Stimulated activated naive CD8-positive, alpha-beta T cell treated with anti-CD3 and anti-CD28 coated beads, Interleukin-15, Interleukin-2, amounts not matched to agents 100 U/mL and 50 U/mL, for 24 hours (primary cell): ENCODE measurements at regions not wholly inside any gene's neighbourhood (a gene's known extent, or its start where the extent isn't known, plus 50 kb on each side); places are given as distances from the start of the nearest gene placed in this dataset.
"Not testable (repeated sequence)": the region's sequence is repeated elsewhere in the genome, so short reads cannot be mapped to it uniquely, and the experiment has no call there.

Source experiments
- ATAC-seq: fragments of 150-1000 bp; cut with Tn5 transposase; one replicate; pipeline ENCODE4 v1.10.0; 2021
- DNase-seq: peaks from one replicate; pipeline ENCODE4 v3.0.0; 2021

DNA sequence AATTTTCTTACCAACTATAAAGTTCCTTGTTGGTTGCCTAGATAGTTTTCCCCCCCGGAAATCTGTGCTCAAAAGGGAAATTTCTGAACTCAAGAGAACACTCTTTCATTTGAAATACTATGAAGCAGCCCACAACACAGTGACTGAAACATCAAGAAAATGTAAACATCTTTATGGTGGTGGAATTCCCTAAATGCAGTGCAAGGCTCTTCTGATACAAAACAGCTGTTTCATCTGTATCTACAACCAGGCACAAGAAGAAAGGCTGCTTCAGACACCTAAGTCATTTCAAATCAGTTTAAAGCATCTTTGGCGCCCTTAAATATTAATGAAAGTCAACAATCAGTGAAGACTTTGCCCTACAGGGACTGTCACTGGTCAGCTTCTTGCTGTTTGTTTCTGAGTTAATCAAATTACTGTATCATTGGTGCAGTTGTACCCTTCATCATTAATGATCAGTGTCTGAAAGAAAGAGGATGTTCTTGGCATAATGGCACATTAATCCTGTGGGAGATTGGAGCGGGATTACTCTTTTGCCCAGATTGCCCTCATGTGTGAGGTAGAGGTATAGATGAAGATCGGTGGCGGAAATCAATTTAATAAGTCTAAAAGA, 947.0 kb downstream of the NR2F1-AS1 start:
- no peak for DNase-seq
- ATAC-seq = no peak

DNA sequence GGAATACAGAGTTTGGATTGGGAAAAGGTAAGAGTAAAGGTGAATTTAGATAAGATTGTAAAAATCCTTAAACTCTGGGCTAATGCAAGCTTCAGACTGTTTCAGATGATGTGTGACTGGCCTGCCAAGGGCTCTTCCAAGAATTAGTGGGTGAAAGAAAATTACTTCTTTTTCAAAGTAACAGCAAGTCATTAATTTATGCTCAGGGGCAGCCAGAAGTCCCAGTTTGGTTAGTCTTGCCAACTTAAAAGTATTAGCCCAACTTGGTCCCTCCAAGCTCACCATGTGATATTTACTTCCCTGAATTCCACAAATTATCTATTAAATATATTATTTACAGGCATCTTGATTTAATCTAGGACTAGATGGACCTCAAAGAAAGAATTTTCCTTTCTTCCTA, 947.8 kb downstream of the NR2F1-AS1 start:
- no peak for ATAC-seq

DNA sequence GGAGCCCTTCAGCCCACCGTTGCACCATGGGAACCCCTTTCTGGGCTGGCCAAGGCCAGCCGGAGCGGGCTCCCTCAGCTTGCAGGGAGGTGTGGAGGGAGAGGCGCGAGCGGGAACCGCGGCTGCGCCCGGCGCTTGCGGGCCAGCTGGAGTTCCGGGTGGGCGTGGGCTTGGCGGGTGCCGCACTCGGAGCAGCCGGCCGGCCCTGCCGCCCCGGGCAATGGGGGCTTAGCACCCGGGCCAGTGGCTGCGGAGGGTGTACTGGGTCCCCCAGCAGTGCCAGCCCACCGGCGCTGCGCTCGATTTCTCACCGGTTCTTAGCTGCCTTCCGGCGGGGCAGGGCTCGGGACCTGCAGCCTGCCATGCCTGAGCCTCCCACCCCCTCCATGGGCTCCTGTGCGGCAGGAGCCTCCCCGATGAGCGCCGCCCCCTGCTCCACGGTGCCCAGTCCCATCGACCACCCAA, 949.8 kb downstream of the NR2F1-AS1 start:
- not testable (repeated sequence) for DNase-seq, ATAC-seq

More for the DNA sequence above, 947.8 kb downstream of the NR2F1-AS1 start:
- DNase-seq = no peak

DNA sequence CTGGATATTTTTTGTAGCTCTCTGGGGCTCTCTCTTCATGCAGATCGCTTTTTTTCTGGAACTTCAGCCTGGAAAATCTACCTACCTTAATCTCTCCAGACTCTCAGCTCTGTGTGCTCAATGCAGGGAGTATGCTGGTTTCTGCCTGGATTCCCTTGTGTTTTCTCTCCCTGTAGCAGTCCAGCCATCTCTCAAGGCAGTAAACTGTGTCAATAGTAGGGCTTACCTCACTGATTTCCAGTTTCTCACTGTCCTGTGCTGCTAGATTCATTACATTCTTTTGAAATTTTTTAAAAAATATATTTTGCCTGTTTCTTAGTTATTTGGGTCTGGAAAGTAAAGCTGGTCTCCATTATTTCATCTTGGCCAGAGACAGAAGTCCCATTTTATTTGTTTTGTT, 951.4 kb downstream of the NR2F1-AS1 start:
- ATAC-seq = no peak

DNA sequence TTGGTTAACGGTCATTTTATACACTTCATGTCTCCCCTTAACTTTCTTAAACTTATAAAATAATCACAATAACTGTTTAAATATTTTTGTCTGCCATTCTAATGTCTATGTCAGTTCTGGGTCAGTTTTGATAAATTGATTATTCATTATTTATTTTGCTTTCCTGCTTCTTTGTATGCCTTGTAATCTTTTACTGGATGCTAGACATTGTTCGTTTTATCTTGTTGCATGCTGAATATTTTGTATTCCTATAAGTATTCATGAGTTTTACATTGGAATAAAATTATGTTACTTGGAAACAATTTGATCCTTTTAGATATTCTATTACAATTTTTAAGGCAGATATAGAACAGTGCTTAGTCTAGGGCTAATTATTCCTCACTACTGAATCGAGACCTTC, 952.0 kb downstream of the NR2F1-AS1 start:
- no peak for DNase-seq
- no peak for ATAC-seq

More for the DNA sequence above, 951.4 kb downstream of the NR2F1-AS1 start:
- DNase-seq = no peak

DNA sequence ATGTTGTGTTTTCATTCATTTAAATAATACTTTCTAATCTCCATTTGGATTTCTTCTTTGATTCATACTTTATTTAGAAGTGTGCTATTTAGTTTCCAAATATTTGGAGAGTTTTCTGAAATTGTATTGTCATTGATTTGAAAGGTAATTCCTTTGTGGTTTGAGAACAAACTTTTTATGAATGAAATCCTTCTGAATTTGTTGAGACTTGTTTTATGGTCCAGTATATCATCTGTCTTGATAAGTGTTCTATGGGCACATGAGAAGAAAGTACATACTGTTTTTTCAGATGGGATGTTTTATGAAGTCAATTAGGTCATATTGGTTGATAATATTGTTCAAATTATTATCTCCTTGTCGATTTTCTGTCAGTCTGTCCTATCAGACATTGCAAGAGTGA, 953.8 kb downstream of the NR2F1-AS1 start:
- DNase-seq (no peak), ATAC-seq (no peak)

DNA sequence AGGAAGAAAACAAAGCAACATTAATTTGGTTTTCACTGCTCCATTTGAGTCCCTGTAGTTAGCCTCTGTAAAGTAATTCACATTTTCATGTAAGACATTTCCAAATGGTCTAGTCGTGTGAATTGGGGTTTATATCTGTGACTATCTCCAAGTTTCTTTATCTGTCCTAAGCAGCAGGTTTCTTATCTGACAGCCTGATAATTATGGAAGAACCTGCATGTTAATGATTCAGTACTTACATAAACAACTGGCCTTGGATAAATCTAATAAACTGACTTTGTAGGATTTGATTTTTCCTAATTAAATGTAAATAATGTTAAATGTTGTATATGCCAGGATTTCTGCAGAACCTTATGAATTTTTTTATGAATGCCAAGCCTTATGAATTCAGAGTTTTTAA, 964.9 kb downstream of the NR2F1-AS1 start:
- no peak for DNase-seq
- no peak for ATAC-seq

DNA sequence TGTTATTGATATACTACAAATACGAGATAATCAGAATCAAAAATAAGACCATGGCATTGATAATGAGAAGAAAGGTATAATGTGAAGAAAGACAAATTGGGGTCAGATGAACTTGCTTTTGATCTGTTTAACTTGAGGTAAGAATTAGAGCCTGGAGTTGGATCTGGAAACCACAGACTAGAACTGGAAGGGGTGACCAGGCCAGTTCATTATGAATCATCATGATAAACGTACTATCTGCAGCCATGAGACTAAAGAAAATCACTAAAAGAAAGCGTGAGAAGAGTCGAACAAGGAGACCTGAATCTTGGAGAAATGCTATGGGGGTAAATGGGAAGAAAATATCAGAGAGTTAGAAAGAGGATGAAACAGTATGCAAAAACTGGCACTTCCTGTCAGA, 967.5 kb downstream of the NR2F1-AS1 start:
- DNase-seq (no peak), ATAC-seq (no peak)

DNA sequence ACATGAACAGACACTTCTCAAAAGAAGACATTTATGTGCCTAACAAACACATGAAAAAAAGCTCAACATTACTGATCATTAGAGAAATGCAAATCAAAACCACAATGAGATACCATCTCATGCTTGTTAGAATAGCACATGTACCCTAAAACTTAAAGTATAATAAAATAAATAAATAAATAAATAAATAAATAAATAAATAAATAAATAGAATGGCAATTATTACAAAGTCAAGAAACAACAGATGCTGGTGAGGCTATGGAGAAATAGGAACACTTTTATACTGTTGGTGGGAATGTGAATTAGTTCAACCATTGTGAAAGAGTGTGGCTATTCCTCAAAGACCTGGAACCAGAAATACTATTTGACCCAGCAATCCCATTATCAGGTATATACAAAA, 970.6 kb downstream of the NR2F1-AS1 start:
- not testable (repeated sequence) for DNase-seq, ATAC-seq

DNA sequence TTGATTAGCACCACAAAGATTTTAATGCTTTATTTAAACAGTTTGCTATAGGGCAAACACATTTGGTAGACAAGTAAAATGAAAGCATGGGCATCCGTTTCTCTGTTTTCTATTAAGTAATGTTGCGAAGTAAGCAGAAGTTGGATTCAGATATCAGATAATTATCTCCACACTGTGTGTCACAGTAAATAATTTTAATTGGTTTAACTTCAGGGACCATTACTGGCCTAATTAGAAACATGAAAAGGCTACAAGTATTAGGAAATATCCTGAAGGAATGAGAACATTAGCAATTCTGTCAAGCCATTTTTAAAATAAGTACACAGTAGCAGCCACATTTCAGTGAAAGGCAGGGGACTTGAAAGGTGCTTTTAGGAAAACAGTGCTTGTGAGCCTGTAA, 975.4 kb downstream of the NR2F1-AS1 start:
- no peak for ATAC-seq
- DNase-seq = no peak

DNA sequence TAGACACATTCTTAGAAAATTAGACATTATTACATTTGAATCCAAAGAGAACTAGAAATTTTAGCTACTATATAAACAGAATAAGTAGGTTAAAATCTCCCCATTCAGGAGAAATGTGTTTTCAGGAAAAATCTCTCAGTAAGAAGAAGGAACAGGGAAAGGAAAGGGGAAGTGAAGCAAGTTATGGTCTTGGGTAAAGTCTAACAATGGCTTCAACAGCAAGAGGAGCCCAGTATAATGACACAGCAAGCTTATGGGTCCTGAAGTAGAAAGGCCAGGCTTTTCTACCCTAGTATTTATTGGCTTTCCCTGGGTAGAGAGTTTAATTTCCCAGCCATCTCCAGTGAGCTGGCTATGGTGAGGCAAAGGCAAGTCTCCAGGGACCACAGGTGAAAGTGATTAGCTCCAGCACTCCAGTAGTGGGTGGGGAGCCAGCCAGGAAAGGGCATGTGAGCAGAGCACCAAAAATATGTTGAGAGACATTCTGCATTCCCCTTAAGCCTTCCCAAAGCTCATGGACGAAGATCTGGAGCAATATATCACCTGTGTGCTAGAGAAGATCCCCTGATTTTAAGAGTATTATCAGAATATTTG, 981.7 kb downstream of the NR2F1-AS1 start:
- no peak for DNase-seq
- no peak for ATAC-seq

DNA sequence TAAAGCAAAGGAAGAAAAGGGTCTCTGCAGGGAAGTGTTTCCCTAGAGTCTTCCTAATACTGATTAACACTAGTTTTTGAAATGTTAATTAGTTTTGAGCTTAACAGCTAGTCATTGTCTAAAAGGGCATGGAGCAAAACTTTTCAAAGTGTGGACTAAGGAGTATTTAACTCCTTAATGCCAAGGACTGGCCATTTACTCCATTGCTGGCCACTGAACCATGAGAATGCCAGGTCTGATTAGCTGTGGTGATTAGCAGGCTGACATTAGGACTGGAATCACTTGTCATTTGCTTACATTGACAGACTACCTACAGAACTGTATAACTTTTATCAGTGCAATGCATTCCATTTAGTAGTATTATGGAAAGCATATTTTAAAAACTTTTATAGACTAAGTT, 987.0 kb downstream of the NR2F1-AS1 start:
- DNase-seq (no peak), ATAC-seq (no peak)

DNA sequence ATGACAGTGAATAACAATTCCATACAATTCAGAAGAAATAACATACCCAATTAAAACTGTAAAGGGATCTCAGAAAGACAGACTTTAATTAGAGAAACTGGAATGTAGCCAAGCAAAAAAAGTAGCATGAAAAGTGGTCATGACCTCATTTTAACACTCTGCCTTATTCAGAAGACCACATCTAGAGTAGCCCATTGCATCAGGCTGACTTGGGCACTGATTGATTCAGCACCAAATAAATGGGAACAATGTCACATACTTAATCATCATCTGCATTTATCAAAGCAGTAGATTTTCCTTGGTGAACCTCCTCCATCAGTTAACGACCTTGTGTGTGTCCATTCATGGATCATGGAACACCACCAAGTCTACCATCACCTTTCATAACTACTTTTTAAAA, 992.1 kb downstream of the NR2F1-AS1 start:
- ATAC-seq = no peak

DNA sequence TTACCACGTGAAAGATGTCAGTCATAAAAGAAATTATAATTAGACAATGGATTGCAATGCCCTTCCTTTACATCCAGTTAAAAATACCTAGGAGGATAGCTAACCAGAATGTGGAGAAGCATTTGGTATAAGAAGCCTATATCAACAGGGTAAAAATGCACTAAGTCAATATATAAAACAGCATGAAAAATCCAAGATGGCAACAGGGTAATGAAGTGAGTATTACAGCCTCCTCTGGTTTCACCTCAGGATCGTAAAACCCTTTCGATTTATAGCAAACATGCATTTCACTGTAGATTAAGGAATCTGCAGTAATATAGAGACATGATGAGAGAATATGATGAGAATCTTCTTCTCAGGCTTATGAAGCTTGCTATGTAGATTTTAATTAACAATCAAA, 999.3 kb downstream of the NR2F1-AS1 start:
- ATAC-seq = no peak
- DNase-seq = no peak

More for the DNA sequence above, 992.1 kb downstream of the NR2F1-AS1 start:
- no peak for DNase-seq

DNA sequence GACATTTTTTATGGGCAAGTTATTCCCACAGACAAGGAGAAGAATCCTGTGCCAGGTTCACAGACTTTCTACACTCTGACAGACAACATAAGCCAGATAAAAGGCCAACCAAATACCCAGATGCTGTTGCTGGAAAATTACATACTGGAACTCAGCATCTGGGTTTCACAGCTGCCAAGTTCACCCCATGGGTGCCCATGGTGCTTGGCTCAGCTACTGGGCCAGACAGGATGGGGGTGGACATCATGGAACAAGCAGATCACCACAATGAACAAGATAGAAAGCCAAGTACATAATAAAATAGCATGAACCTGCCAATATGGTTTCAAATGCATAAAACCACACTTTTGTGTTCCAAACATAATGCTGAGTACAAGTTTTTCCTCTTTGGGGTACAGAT, 999.8 kb downstream of the NR2F1-AS1 start:
- no peak for ATAC-seq
- DNase-seq = no peak

DNA sequence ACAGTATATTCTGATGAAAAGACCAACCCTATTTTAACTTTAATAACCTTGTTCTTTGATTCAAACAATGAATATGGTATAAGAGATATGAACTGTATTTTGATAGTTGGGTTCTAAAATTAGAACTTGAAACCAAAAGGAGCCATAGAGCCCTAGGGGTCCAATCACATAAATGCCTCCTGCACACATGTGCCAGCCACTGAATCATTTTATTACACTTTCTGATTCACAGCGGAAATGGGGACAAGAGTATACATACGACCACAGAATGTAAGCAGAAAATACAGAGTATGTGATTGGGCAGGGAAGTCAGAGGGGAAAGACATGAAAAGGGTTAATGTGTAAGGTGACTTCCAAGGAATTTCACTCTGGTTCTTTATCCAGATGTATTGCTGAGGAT, 1000.2 kb downstream of the NR2F1-AS1 start:
- DNase-seq = no peak
- no peak for ATAC-seq

DNA sequence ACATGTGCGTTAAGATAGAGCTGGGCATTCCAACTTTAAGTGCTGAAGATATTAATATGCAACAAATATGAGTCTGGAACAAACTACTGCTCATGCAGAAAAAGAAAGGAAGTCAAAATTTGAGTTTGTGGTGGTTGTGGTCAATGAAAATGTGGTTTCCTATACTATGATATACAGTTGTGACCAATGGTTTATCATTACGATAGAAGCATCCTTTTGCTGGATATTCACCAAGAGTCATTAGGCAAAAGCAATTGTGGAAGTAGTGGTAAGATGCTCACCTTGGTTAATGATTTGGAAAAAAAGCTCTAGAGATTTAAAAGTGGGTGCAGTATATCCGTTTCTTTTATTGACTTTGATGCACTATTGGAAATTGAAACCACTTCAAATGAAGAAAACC, 1007.0 kb downstream of the NR2F1-AS1 start:
- no peak for DNase-seq
- ATAC-seq = no peak

DNA sequence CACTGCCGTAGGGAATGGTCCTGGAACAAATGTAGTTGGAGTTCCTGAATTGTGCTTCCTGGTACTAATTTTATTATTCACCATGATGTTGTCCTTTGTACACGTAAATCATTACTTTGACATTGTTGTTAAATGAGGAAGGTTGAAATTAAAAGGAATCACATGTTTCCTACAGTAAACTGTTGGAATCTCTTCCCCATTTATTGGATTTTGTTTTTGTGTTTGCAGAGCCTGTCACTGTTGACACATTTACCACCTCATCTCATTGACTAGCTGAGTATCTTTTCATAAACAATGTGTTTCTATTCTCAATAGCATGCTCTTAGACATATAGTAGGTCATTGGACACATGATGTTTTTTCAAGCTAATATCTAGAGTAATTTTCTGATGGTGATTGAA, 1012.5 kb downstream of the NR2F1-AS1 start:
- DNase-seq = no peak
- ATAC-seq = no peak

DNA sequence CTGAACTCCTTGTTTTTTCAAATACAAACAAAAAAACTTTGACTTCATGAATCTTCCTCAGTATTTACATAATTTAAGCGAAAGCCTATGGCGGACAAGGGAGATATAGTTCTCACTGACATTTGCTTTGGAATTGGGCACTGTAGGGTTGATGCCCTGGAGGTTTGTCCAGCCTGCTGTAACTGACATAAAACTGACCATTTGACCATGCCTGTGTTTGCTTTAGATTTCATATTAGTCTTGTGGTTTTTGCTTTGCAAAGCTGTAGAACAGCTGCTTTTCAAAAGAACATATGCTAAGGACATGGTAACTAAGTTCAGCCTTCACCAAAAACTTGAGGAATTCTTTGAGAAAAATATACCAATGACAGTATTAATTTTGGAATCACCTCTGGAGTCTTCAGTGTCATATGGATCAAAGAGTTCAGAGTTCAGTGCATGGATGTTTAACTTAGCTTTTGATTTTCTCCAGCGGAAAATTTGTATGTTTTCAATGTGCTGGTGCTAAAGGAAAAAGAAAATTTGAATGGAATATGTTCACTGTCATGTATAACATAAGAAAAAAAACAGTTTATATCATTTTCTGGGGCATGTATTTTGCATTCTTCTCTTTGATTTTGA, 1013.1 kb downstream of the NR2F1-AS1 start:
- ATAC-seq = no peak
- DNase-seq = no peak

DNA sequence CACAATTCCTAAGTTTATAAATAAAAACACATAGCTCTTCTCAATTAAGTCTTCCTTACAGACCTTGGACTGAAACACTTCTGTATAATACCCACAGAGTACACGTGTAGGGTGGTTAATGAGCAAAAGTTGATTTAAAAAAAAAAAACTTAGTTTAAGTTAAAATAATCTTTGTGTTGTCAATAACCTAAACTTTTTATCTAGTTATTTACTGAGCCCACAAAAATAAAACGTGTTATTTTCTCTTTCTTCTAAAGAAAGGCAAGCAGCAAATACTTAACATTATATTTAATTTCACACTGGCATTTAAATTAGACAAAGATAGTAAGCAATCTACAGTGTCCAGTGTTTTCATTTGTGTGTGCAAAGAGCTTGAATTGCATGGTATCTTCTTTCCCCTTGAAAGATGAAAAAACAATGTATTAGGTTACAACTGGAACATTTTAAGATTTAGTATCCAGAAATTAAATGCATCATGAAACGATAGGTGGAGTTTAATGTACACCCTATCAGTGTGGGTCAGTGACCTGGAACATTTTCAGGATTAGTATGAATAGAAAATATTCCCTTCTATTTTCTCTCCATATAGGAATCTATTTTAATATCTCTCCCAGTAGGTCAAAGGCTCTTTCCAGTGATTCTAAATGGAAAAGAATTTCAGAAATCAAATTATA, 1014.8 kb downstream of the NR2F1-AS1 start:
- ATAC-seq (no peak), DNase-seq (no peak)

DNA sequence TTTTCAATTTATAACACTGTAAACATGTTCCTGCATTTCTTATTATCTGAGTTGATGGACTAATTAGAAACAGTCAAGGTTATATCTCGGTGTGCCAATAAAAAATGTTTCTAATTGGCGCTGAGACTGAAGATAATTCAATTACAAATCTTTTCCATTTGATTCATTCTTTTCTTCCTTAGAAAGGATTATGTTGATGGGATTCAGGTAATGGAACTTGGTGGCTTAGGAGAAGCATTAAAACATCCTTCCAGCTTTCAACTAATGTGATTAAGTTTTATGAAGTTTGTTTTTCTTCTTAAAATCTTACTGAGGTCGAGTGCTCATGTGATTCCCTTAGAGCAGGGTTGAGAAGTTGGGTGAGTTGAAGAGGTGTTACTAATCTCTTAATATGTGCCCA, 1015.3 kb downstream of the NR2F1-AS1 start:
- ATAC-seq (no peak), DNase-seq (no peak)

DNA sequence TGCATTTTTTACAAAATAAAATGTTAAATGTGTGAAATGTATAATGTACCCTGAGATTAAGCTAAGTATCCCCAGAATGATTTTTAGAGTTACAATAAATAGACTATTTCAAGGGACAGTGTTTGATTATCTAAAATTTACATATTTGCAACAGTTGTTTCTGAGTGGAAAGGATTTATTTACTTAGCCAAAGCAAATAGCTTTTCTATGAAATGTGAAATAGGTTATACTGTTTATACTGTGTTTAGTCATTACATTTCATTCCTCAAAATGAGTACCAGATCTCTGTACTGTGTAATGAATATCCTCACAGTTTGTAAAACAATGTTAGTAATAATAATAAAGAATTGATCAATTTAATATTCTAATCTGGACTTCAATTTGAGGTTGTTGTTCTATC, 1019.0 kb downstream of the NR2F1-AS1 start:
- no peak for DNase-seq
- no peak for ATAC-seq

DNA sequence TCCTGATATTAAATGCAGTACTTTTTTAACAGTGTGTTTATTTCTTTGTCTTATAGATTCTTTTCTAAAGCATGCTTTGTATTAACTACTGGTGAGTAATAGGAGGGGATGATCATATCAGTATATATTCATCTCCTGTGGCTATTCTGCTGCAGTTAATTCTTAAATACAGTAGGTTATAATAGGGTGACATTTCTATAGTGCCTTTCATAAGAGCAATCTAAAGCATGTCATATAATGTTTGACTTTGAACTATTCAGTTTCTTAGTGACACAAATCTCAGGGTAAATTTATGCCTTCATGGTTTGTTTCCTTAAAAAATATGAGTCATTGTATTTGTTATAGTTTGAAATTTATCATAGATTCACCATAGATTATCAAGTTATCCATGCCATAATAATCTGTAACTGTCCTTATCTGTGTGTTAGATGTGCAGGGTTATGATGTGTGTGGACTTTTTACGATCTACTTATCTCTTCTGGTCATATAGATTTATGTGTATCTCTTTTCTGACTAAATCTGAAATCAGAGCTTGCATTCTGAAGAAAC, 1019.5 kb downstream of the NR2F1-AS1 start:
- no peak for DNase-seq
- ATAC-seq = no peak
